ENCODE measurements at regions not wholly inside any gene's neighbourhood (a gene's known extent, or its start where the extent isn't known, plus 50 kb on each side); places are given as distances from the start of the nearest gene placed in this dataset.

GRCh38 chr6:93896081-93896480, 476.7 kb upstream of the EPHA7 start:
- Histone ChIP-seq H3K27me3 (no peaks in the 10 kb centered on the region), H3K27ac (no peak overlapping the region), H3K4me3 (no peak overlapping the region), H3K36me3 (no peaks in the 10 kb centered on the region), H3K9me3 (no peaks in the 10 kb centered on the region), H3K4me1 (no peaks in the 10 kb centered on the region)
- DNase-seq (no peak), ATAC-seq (no peak)
- TF ChIP-seq CTCF (IDR thresholded peaks at IDR 0.05) (no peak), POLR2A (IDR thresholded peaks at IDR 0.05) (no peak)
- intact Hi-C loops (cut with DNase I) = no loop called here
- WGBS (ENCODE audit: insufficient coverage, low coverage, low lambda C conversion rate, missing lambda C conversion rate) = 23% methylated on average over 1 of the region's 1 CpG

- no peaks in the 10 kb centered on the region for H3K36me3 ChIP-seq
- no peak overlapping the region for H3K4me3 ChIP-seq
- intact Hi-C loops (cut with DNase I) = no loop called here
- H3K9me3 ChIP-seq = no peaks in the 10 kb centered on the region
- TF ChIP-seq POLR2A (IDR thresholded peaks at IDR 0.05) = no peak
- no peak for TF ChIP-seq CTCF (IDR thresholded peaks at IDR 0.05)
- 13% methylated on average over 1 of the region's 1 CpG for WGBS (ENCODE audit: insufficient coverage, low coverage, low lambda C conversion rate, missing lambda C conversion rate)
- DNase-seq (no peak), ATAC-seq (no peak)
- no peaks in the 10 kb centered on the region for H3K27me3 ChIP-seq
- no peaks in the 10 kb centered on the region for H3K4me1 ChIP-seq
- no peak overlapping the region for H3K27ac ChIP-seq
Observed at GRCh38 chr6:93894521-93894920, 475.2 kb upstream of the EPHA7 start.

- no peak for DNase-seq
- Histone ChIP-seq H3K4me3 (no peak overlapping the region), H3K9me3 (no peaks in the 10 kb centered on the region), H3K4me1 (no peaks in the 10 kb centered on the region), H3K27ac (no peak overlapping the region), H3K36me3 (no peaks in the 10 kb centered on the region), H3K27me3 (no peaks in the 10 kb centered on the region)
- 58% methylated on average over 2 of the region's 2 CpGs for whole genome bisulfite sequencing (ENCODE audit: insufficient coverage, low coverage, low lambda C conversion rate, missing lambda C conversion rate)
- ATAC-seq = no peak
- intact Hi-C loops (cut with DNase I) = no loop called here
- TF ChIP-seq CTCF (IDR thresholded peaks at IDR 0.05) = no peak
- no peak for TF ChIP-seq POLR2A (IDR thresholded peaks at IDR 0.05)
Observed at GRCh38 chr6:93889713-93890112, 470.4 kb upstream of the EPHA7 start.

GRCh38 chr6:93886416-93886815, 467.1 kb upstream of the EPHA7 start:
- TF ChIP-seq CTCF (IDR thresholded peaks at IDR 0.05) = no peak
- TF ChIP-seq POLR2A (IDR thresholded peaks at IDR 0.05) = no peak
- no peak for DNase-seq
- Histone ChIP-seq H3K4me3 (no peak overlapping the region), H3K4me1 (no peaks in the 10 kb centered on the region), H3K27me3 (no peaks in the 10 kb centered on the region), H3K27ac (no peak overlapping the region), H3K9me3 (no peaks in the 10 kb centered on the region), H3K36me3 (no peaks in the 10 kb centered on the region)
- ATAC-seq = no peak
- intact Hi-C loops (cut with DNase I) = no loop called here
- 67% methylated on average over 4 of the region's 4 CpGs for WGBS (ENCODE audit: insufficient coverage, low coverage, low lambda C conversion rate, missing lambda C conversion rate)

- H3K4me3 ChIP-seq = no peak overlapping the region
- intact Hi-C loops (cut with DNase I) = no loop called here
- ATAC-seq = no peak
- no peak for TF ChIP-seq CTCF (IDR thresholded peaks at IDR 0.05)
- no peak for TF ChIP-seq POLR2A (IDR thresholded peaks at IDR 0.05)
- no peak for DNase-seq
- no peak overlapping the region for H3K27ac ChIP-seq
- WGBS (ENCODE audit: insufficient coverage, low coverage, low lambda C conversion rate, missing lambda C conversion rate) = 16% methylated on average over 3 of the region's 3 CpGs
- no peaks in the 10 kb centered on the region for H3K27me3 ChIP-seq
- no peaks in the 10 kb centered on the region for H3K9me3 ChIP-seq
- H3K36me3 ChIP-seq = no peaks in the 10 kb centered on the region
- no peaks in the 10 kb centered on the region for H3K4me1 ChIP-seq
Observed at GRCh38 chr6:93859971-93860370, 440.6 kb upstream of the EPHA7 start.

Measured in right lobe of liver (tissue), 6 donors.